Glomerular visceral epithelial cell (primary cell): ENCODE measurements at regions not wholly inside any gene's neighbourhood (a gene's known extent, or its start where the extent isn't known, plus 50 kb on each side); places are given as distances from the start of the nearest gene placed in this dataset.
A peak's percentile ranks its signal among the peaks of the same experiment; 100 is the strongest.
"Not testable (repeated sequence)": the region's sequence is repeated elsewhere in the genome, so short reads cannot be mapped to it uniquely, and the experiment has no call there.

ENCODE experiments used
- DNase-seq: peaks from one replicate; pipeline ENCODE4 v3.0.0-alpha.2; 2016; ENCODE audit errors: extremely low spot score

GRCh38 chr7:131642429-131642828 lies 86.0 kb upstream of the PODXL start:
- no peak for DNase-seq

- DNase-seq = no peak
These were observed 84.3 kb upstream of the PODXL start for GRCh38 chr7:131640686-131641085.

GRCh38 chr7:131638641-131639430 lies 82.4 kb upstream of the PODXL start:
- no peak for DNase-seq

GRCh38 chr7:131637859-131638258 lies 81.4 kb upstream of the PODXL start:
- DNase-seq = no peak

GRCh38 chr7:131636092-131636491 lies 79.7 kb upstream of the PODXL start:
- no peak for DNase-seq

GRCh38 chr7:131634197-131634596 lies 77.8 kb upstream of the PODXL start:
- DNase-seq = not testable (repeated sequence)

GRCh38 chr7:131633342-131633843 lies 77.0 kb upstream of the PODXL start:
- DNase-seq = peak; percentile 45

GRCh38 chr7:131630427-131630826 lies 74.0 kb upstream of the PODXL start:
- DNase-seq = no peak

- peak; percentile 54 for DNase-seq
These were observed 72.9 kb upstream of the PODXL start for GRCh38 chr7:131629217-131629882.

GRCh38 chr7:131628634-131629033 lies 72.2 kb upstream of the PODXL start:
- DNase-seq = no peak

GRCh38 chr7:131627735-131628190 lies 71.3 kb upstream of the PODXL start:
- DNase-seq = no peak

- DNase-seq = no peak
These were observed 70.2 kb upstream of the PODXL start for GRCh38 chr7:131626643-131627042.

- peak; percentile 83 for DNase-seq
These were observed 69.5 kb upstream of the PODXL start for GRCh38 chr7:131625817-131626372.

- DNase-seq = not testable (repeated sequence)
These were observed 68.9 kb upstream of the PODXL start for GRCh38 chr7:131625345-131625744.

- no peak for DNase-seq
These were observed 68.1 kb upstream of the PODXL start for GRCh38 chr7:131624536-131624935.

GRCh38 chr7:131623154-131623553 lies 66.7 kb upstream of the PODXL start:
- no peak for DNase-seq

- no peak for DNase-seq
These were observed 65.2 kb upstream of the PODXL start for GRCh38 chr7:131621652-131622051.

- DNase-seq = peak; percentile 82
These were observed 64.5 kb upstream of the PODXL start for GRCh38 chr7:131620673-131621609.

- peak; percentile 25 for DNase-seq
These were observed 63.2 kb upstream of the PODXL start for GRCh38 chr7:131619336-131620305.

GRCh38 chr7:131618391-131618790 lies 62.0 kb upstream of the PODXL start:
- DNase-seq = no peak
